Caki2 (cell line): ENCODE measurements at regions not wholly inside any gene's neighbourhood (a gene's known extent, or its start where the extent isn't known, plus 50 kb on each side); places are given as distances from the start of the nearest gene placed in this dataset.

Experiments used
- DNase-seq: peaks from one replicate; pipeline ENCODE4 v3.0.0-alpha.2; 2015; ENCODE audit warnings: low read depth
- in situ Hi-C: cut with HindIII; loops from 2 replicates; pipeline ENCODE4 v1.10.0; 2016; ENCODE audit warnings: low sequenced_read_pairs, low pct_unique_long_range_greater_than_20kb, mixed read lengths

DNA sequence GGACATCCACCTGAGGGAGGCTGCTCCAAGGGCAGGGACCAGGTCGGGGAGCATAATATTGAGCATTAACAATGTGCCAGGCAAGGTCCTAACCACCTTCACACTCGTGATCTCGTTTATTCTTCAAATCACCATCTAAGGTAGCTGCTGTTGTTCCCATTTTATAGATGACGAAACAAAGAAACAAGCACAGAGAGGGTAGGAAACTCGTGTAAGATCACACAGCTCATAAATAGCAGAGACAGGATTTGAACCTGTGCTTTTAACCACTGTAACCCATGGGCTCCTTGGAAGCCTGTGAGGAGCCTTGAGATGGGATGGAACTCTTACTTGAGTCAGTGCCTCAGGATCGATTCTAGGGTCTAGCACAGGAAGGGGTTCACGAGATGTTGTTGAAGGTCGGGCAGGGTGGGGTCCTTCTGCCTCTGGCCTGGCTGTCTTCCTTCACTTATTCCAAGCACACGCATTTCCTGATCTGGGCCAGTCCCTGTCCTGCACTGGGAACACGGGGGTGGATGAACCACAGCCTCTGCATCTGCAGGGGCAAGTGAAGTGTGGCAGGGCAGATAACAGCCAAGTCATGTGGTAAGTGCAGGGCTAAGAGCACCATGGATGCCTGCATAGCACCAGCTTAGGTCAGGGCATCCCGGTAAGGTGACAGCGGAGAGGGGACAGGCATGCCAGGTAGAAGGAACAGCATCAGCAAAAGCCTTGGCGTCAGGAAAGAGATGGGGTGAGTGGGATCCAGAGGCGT is 188.1 kb downstream of the MELK start:
- in situ Hi-C loops, result no loop called here
- no peak for DNase-seq

- in situ Hi-C loops, result no loop called here
- DNase-seq, result no peak
Observed at GRCh38 chr9:36762958-36763357, 190.3 kb downstream of the MELK start.

DNA sequence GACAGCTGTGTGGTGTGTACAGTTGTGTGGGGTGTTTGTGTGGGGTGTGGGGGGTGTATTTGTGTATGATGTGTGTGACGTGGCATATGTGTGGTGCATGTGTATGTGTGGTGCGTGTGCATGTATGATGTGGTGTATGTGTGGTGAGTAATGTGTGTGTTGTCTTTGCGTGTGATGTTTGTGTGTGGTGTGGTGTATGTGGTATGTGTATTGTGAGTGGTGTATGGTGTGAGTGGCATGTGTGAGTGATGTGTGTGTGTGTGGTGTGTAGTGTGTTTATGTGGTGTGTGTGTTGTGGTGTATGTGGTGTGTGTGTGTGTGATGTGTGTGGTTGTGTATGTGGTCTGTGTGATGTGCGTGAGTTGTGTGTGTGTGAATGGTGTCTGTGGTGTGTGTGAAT is 191.1 kb downstream of the MELK start:
- in situ Hi-C loops, result no loop called here

DNA sequence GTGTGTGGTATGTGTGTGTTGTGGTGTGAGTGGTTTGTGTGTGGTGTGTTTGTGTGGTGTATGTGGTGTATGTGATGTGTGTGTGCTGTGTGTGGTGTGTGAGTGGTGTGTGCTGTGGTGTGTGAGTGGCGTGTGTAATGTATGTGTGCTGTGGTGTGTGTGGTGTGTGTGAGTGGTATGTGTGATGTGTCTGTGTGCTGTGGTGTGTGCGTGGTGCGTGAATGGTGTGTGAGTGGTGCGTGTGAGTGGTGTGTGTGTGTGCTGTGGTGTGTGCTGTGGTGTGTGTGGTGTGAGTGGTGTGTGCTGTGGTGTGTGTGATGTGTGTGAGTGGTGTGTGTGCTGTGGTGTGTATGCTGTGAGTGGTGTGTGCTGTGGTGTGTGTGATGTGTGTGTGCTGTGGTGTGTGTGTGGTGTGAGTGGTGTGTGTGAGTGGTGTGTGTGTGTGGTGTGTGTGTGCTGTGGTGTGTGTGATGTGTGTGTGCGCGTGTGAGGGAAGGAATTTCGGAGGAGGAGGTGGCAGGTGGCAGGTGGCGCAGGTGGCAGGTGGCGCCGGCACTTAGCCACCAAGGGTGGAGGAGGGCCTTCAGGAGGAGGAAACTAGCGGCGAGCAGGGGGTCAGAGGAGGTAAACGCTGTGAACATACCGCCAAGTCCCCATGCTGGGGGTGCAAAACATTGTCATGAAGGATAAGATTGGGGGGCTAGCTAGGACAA is 191.8 kb downstream of the MELK start:
- in situ Hi-C loops, result no loop called here
- DNase-seq, result no peak

More for the DNA sequence above, 191.1 kb downstream of the MELK start:
- DNase-seq, result no peak

- in situ Hi-C loops, result no loop called here
- no peak for DNase-seq
Observed at GRCh38 chr9:36765077-36765390, 192.3 kb downstream of the MELK start.

DNA sequence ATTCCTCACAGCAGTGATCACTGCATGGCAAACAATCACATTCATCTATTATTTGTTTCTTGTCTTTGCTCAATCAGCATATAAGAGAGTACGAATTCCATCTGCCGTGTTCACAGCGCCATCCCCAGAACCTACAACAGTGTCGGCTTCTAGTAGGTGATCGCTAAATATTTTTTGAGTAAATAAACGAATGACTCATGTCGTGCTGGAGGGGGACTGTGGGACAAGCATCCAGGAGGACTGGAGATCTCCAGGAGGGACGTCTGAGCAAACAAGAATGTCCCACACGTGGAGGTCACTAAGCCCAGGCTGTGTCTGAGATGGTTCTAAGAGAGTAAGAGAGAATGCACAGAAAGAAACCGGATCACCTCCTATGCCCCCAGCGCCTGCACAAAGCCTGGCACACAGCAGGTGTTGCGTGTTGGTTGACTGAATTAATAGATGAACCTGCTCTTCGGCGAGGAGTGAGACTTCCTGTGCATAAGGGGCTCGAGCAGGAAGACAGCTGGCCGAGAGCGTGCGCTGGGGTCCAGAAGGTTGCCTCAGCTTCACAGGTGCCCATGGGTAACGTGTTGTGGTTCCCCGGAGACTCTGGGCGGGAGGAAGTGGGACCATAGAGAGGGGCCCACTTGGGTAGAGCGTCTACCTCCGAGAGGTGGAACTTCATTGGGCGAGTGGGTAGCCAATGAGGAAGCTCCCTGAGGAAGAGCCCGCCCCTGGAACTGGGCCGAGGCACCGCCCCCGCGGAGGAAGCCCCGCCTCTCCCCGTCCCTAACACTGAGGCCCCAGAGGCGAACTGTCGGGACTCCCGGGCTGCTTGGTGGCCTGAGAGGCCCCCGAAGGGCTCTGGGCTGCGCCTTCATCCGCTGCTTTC is 193.0 kb downstream of the MELK start:
- in situ Hi-C loops, result no loop called here
- DNase-seq, result peak; percentile 89

GRCh38 chr9:36768677-36769076 is 196.0 kb downstream of the MELK start:
- in situ Hi-C loops, result no loop called here
- DNase-seq, result no peak

DNA sequence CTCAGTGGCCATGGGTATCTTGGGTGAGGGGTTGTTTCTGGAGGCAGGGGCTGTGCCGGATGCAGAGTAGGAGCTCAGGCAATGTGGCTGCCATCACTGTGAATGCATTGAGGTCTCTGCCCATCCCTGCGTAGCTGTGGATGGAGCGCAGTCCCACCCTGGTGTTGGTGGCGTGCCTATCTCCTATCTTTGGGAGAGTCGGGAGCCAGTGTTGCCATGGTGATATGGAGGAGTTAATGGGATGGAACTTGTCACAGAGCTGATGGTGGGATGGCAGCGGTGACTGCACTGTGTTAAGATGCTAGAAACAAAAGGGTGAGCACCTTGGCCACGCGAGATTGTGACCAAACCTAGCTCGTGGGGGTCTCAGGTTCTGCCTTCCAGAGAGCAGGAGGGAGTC is 197.3 kb downstream of the MELK start:
- in situ Hi-C loops, result no loop called here
- DNase-seq, result no peak

- in situ Hi-C loops, result no loop called here
- DNase-seq, result no peak
Observed at GRCh38 chr9:36772449-36773403, 200.0 kb downstream of the MELK start.

- in situ Hi-C loops, result no loop called here
- no peak for DNase-seq
Observed at GRCh38 chr9:36778682-36779081, 206.0 kb downstream of the MELK start.

- no peak for DNase-seq
- in situ Hi-C loops, result no loop called here
Observed at GRCh38 chr9:36779582-36779981, 206.9 kb downstream of the MELK start.

GRCh38 chr9:36780186-36780585 is 207.5 kb downstream of the MELK start:
- in situ Hi-C loops, result no loop called here
- DNase-seq, result no peak

- in situ Hi-C loops, result no loop called here
- peak; percentile 14 for DNase-seq
Observed at GRCh38 chr9:36781533-36781932, 208.8 kb downstream of the MELK start.
